ENCODE measurements at regions not wholly inside any gene's neighbourhood (a gene's known extent, or its start where the extent isn't known, plus 50 kb on each side); places are given as distances from the start of the nearest gene placed in this dataset.

DNA sequence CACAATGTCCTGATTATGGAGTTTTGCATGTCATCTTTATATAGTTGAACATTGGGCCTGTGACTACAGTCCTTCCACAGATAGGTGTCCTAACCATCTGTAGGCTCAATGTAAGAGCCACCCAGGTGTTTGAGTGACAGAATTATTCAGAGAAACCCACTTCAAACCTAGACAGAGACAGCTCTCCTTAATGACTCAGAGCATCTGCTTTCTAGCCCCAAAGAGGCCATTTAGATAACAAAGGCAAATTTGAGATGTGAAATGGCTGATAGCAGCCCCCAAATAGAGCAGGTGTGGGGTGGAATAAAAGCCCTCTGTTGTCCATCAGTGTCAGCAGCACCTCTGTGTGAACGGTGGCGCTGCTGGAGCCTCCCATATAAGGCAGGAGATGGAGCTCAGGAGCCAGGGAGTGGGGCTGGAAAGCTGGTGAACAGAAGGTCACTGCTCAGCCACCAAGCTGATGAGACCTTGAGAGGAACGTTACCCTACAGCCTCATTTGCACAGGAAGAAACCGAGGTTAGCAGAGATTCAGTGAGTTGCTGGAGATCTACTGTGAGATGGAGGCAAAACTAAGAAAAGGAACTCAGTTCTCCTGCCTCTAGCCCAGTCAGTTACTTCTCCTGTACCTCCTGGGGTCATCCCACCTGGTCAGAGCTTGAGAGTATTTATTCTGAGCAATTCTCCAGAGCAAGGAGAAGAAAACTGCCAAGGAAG lies 153.3 kb upstream of the LNX1 start:
- H3K4me3 ChIP-seq = no peak overlapping the region
- H3K9me3 ChIP-seq = no peaks in the 10 kb centered on the region
- no peaks in the 10 kb centered on the region for H3K27me3 ChIP-seq
- no peaks in the 10 kb centered on the region for H3K4me1 ChIP-seq
- no peaks in the 10 kb centered on the region for H3K36me3 ChIP-seq
- intact Hi-C loops (cut with DNase I; ENCODE audit: low total_unique reads) = no loop called here
- H3K27ac ChIP-seq = no peak overlapping the region
- DNase-seq (ENCODE audit: low spot score in 2 of 2) = no peak
- TF ChIP-seq, protein P1, sequence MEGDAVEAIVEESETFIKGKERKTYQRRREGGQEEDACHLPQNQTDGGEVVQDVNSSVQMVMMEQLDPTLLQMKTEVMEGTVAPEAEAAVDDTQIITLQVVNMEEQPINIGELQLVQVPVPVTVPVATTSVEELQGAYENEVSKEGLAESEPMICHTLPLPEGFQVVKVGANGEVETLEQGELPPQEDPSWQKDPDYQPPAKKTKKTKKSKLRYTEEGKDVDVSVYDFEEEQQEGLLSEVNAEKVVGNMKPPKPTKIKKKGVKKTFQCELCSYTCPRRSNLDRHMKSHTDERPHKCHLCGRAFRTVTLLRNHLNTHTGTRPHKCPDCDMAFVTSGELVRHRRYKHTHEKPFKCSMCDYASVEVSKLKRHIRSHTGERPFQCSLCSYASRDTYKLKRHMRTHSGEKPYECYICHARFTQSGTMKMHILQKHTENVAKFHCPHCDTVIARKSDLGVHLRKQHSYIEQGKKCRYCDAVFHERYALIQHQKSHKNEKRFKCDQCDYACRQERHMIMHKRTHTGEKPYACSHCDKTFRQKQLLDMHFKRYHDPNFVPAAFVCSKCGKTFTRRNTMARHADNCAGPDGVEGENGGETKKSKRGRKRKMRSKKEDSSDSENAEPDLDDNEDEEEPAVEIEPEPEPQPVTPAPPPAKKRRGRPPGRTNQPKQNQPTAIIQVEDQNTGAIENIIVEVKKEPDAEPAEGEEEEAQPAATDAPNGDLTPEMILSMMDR (IDR thresholded peaks at IDR 0.05) = no peak
- no peak for TF ChIP-seq POLR2A (IDR thresholded peaks at IDR 0.05)

DNA sequence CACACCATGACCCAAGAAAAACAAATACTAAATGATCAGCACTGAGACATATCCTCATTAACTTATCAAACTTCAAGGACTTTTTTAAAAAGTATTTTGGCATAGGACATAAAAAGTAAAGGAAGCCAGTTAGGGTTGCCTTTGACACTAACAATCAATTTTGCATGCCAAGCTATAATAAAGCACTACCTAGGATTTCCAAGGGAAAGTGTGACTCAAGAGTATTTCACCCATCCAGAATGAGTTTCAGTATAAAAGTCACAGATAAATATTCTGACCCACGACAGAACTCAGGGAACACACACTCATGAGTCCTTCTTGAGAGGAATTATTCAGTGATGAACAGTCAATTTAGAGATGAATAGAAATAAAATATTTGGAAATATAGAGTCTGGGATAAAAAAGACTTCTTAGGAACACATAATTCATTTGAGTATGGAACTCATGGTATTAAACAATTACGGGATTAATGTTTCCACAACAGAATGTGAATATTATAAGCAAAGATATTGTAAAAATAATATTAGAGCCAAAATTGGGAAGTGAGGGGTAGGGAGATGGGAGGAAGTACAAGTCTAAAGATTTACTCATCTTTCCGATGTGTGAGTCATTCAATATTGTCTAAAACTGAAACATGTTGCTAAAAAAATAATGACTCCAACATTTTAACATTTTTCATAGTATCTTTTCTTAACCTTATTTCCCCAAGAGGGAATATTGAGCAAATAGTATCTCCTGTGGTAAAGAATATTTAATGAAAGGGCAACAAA lies 143.5 kb upstream of the LNX1 start:
- Histone ChIP-seq H3K36me3 (no peaks in the 10 kb centered on the region), H3K27me3 (no peaks in the 10 kb centered on the region), H3K27ac (no peak overlapping the region), H3K4me3 (no peak overlapping the region), H3K4me1 (no peaks in the 10 kb centered on the region), H3K9me3 (no peaks in the 10 kb centered on the region)
- intact Hi-C loops (cut with DNase I; ENCODE audit: low total_unique reads) = no loop called here
- no peak for DNase-seq (ENCODE audit: low spot score in 2 of 2)
- TF ChIP-seq POLR2A (IDR thresholded peaks at IDR 0.05) (no peak), POLR2AphosphoS5 (IDR thresholded peaks at IDR 0.05) (no peak)
- TF ChIP-seq, protein P1 (IDR thresholded peaks at IDR 0.05) = no peak

DNA sequence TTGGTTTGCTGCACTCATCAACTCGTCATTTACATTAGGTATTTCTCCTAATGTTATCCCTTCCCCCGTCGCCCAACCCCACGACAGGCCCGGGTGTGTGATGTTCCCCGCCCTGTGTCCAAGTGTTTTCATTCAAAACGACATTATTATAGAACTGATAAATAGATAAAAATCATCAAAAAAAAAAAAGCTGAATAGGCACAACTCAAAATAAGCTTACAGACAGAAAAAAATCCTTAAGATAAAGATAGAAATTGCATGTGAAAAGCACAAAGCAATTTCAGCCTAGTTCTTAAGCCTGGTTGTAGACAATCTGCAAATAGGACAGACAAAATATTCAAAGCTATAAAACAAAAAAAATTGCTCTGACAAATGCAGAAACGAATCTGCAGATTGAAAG lies 142.9 kb upstream of the LNX1 start:
- DNase-seq (ENCODE audit: low spot score in 2 of 2) = no peak
- Histone ChIP-seq H3K36me3 (no peaks in the 10 kb centered on the region), H3K9me3 (no peaks in the 10 kb centered on the region), H3K27ac (no peak overlapping the region), H3K4me3 (no peak overlapping the region), H3K4me1 (no peaks in the 10 kb centered on the region), H3K27me3 (no peaks in the 10 kb centered on the region)
- intact Hi-C loops (cut with DNase I; ENCODE audit: low total_unique reads) = no loop called here
- TF ChIP-seq, protein P1 (IDR thresholded peaks at IDR 0.05) = no peak
- no peak for TF ChIP-seq POLR2A (IDR thresholded peaks at IDR 0.05)
- TF ChIP-seq POLR2AphosphoS5 (IDR thresholded peaks at IDR 0.05) = no peak

DNA sequence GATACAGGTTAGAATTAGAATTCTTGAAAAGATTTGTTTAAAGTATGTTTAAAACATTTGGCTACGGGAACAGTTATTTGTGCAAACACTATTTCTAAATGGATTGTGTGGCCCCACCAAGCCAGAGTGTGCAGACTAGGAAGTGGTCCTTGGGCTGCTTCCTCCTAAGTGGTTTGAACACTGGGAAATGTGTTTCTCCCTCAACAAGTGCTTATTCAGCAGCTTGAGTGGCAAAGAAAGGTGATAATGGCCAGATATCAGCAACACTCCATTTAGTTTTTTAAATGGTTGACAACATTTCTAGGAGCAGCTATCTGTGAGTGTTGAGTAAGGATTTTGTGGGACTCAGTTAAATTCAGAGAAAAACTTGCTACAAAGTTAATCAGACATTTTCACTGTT lies 141.4 kb upstream of the LNX1 start:
- DNase-seq (ENCODE audit: low spot score in 2 of 2) = no peak
- Histone ChIP-seq H3K4me3 (no peak overlapping the region), H3K27me3 (no peaks in the 10 kb centered on the region), H3K9me3 (no peaks in the 10 kb centered on the region), H3K27ac (no peak overlapping the region), H3K36me3 (no peaks in the 10 kb centered on the region), H3K4me1 (no peaks in the 10 kb centered on the region)
- intact Hi-C loops (cut with DNase I; ENCODE audit: low total_unique reads) = no loop called here
- TF ChIP-seq, protein P1 (IDR thresholded peaks at IDR 0.05) = no peak
- no peak for TF ChIP-seq POLR2AphosphoS5 (IDR thresholded peaks at IDR 0.05)
- no peak for TF ChIP-seq POLR2A (IDR thresholded peaks at IDR 0.05)

DNA sequence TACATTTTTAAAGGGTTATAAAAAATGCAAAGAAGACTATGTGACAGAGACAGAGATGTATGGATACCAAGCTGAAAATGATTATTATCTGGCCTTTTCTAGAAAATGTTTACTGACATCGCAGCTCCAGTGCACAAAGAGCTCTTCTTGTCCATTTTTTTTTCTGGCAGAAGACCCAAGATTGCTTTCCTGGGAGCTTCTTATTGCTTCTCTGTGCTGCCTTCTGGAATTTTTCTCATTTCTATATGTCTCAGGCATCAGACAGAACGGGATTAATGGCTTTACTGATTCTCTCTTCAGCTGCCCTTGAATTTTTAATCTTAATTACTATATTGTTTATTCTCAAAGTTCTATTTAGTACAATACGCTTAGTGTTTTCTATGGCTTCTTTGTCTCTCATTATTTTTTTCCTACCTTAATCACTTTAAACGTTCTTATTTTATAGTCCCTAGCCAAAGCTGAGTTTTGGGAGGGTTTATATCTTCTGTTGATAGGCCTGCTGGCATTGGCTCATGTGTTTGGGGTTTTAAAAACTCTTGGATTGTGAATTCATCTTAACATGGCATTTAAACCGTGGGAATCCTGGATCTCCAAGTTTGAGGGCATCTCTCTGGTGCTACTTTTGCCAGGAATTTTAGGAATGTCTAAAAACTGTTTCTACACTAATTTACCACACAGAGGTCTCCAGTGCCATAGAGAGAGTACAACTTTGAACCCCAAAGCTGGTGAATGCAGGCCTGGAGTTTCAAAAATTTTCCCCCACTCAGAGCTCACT lies 138.9 kb upstream of the LNX1 start:
- TF ChIP-seq, protein P1 (IDR thresholded peaks at IDR 0.05) = no peak
- no peak for TF ChIP-seq POLR2A (IDR thresholded peaks at IDR 0.05)
- no peak for TF ChIP-seq POLR2AphosphoS5 (IDR thresholded peaks at IDR 0.05)
- Histone ChIP-seq H3K4me1 (no peaks in the 10 kb centered on the region), H3K36me3 (no peaks in the 10 kb centered on the region), H3K9me3 (no peaks in the 10 kb centered on the region), H3K27ac (no peak overlapping the region), H3K27me3 (no peaks in the 10 kb centered on the region), H3K4me3 (no peak overlapping the region)
- intact Hi-C loops (cut with DNase I; ENCODE audit: low total_unique reads) = no loop called here
- no peak for DNase-seq (ENCODE audit: low spot score in 2 of 2)
